ENCODE measurements at regions not wholly inside any gene's neighbourhood (a gene's known extent, or its start where the extent isn't known, plus 50 kb on each side); places are given as distances from the start of the nearest gene placed in this dataset.

DNA sequence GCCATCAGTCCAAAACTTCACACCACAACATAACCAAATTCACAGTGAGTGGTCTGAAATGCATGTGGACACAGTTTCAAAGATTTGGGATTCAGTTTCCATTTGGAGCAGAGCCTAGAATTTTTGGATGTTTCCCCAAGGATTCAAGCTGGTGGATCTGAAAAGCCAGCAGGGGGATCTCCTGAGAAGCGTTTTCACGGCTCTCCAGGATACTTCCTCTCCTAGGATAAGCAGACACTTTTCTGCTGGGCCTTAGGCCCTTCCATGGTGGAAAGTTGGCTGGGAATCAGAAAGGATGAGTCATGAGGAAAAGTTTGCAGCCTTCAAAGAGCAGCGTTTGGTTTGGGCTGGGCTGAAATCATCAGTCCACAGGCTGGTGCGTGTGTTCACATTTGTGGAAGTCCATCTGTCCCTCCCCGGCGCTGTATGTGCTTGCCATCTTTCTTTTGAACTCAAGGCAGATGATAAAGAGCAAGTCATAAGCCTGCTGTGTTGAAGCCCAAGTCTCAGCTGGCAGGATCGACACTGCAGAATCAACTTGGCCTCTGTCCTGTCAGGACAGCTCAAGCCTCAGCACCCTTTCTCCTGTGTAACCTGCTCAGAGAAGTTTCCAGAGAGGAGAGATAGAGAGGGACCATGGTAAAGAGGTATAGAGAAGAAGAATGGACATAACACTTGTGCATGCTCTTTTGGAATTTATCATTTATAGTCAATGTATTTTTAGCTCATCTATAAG is 152.6 kb upstream of the MSX2 start:
- DNase-seq (ENCODE audit: low spot score): no peak
- TF ChIP-seq EZH2phosphoT487 (IDR thresholded peaks at IDR 0.05; ENCODE audit: borderline replicate concordance, low read depth, low read length): no peak
- TF ChIP-seq, protein P1, sequence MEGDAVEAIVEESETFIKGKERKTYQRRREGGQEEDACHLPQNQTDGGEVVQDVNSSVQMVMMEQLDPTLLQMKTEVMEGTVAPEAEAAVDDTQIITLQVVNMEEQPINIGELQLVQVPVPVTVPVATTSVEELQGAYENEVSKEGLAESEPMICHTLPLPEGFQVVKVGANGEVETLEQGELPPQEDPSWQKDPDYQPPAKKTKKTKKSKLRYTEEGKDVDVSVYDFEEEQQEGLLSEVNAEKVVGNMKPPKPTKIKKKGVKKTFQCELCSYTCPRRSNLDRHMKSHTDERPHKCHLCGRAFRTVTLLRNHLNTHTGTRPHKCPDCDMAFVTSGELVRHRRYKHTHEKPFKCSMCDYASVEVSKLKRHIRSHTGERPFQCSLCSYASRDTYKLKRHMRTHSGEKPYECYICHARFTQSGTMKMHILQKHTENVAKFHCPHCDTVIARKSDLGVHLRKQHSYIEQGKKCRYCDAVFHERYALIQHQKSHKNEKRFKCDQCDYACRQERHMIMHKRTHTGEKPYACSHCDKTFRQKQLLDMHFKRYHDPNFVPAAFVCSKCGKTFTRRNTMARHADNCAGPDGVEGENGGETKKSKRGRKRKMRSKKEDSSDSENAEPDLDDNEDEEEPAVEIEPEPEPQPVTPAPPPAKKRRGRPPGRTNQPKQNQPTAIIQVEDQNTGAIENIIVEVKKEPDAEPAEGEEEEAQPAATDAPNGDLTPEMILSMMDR (conservative IDR thresholded peaks at IDR 0.05; ENCODE audit: low read length): no peak
- H4K20me1 ChIP-seq (ENCODE audit: insufficient read depth, low read length): no peaks in the 10 kb centered on the region
- no peaks in the 10 kb centered on the region for H3K79me2 ChIP-seq (ENCODE audit: insufficient read depth, low read depth, low read length)
- H3K4me1 ChIP-seq (ENCODE audit: insufficient read depth, low read length, poor library complexity, severe bottlenecking): no peaks in the 10 kb centered on the region
- H2AFZ ChIP-seq (ENCODE audit: low read length): no peak overlapping the region
- no peak overlapping the region for H3K4me3 ChIP-seq (ENCODE audit: low read depth, low read length, poor library complexity, severe bottlenecking)
- H3K9me2 ChIP-seq (ENCODE audit: insufficient read depth, low read length): no peaks in the 10 kb centered on the region
- H3K36me3 ChIP-seq (ENCODE audit: insufficient read depth, low read length): no peaks in the 10 kb centered on the region
- intact Hi-C loops (cut with micrococcal nuclease; ENCODE audit: unreplicated experiment): no loop called here
- H3K4me2 ChIP-seq (ENCODE audit: low read length): no peak overlapping the region
- CTCF ChIA-PET (ENCODE audit: unreplicated experiment): no interaction called here
- no peaks in the 10 kb centered on the region for H3K9me3 ChIP-seq (ENCODE audit: low read length)
- no TSS peak for BruUV-seq (replicated peaks)
- no peak overlapping the region for H3K27ac ChIP-seq (ENCODE audit: low read depth, low read length, poor library complexity, severe bottlenecking)
- POLR2A ChIA-PET: no interaction called here

DNA sequence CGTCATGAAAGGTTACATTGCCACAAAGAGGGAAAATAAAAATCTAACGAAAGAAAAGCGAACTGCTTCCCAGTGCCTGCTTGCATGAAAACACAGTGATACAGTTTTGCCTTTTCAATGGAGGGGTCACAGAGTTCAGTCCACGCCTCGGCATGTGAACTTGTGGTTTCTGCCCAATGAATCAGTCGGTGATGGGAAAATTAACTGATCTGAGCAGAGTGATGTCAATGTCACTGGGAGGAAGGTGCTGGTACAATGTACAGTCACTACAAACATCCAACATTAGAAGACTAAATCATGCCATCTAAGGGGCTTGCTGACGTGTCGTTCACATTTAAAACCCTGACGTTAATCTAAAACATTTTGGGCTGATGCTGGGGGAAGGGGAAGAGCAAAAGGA is 151.8 kb upstream of the MSX2 start:
- intact Hi-C loops (cut with micrococcal nuclease; ENCODE audit: unreplicated experiment): no loop called here
- DNase-seq (ENCODE audit: low spot score): no peak
- POLR2A ChIA-PET: no interaction called here
- H2AFZ ChIP-seq (ENCODE audit: low read length): no peak overlapping the region
- H3K4me1 ChIP-seq (ENCODE audit: insufficient read depth, low read length, poor library complexity, severe bottlenecking): no peaks in the 10 kb centered on the region
- no peaks in the 10 kb centered on the region for H4K20me1 ChIP-seq (ENCODE audit: insufficient read depth, low read length)
- H3K4me3 ChIP-seq (ENCODE audit: low read depth, low read length, poor library complexity, severe bottlenecking): no peak overlapping the region
- no peak overlapping the region for H3K27ac ChIP-seq (ENCODE audit: low read depth, low read length, poor library complexity, severe bottlenecking)
- H3K79me2 ChIP-seq (ENCODE audit: insufficient read depth, low read depth, low read length): no peaks in the 10 kb centered on the region
- CTCF ChIA-PET (ENCODE audit: unreplicated experiment): no interaction called here
- H3K36me3 ChIP-seq (ENCODE audit: insufficient read depth, low read length): no peaks in the 10 kb centered on the region
- no peak overlapping the region for H3K4me2 ChIP-seq (ENCODE audit: low read length)
- TF ChIP-seq, protein P1 (conservative IDR thresholded peaks at IDR 0.05; ENCODE audit: low read length): no peak
- TF ChIP-seq EZH2phosphoT487 (IDR thresholded peaks at IDR 0.05; ENCODE audit: borderline replicate concordance, low read depth, low read length): no peak
- no peaks in the 10 kb centered on the region for H3K9me2 ChIP-seq (ENCODE audit: insufficient read depth, low read length)
- no TSS peak for BruUV-seq (replicated peaks)
- no peaks in the 10 kb centered on the region for H3K9me3 ChIP-seq (ENCODE audit: low read length)

DNA sequence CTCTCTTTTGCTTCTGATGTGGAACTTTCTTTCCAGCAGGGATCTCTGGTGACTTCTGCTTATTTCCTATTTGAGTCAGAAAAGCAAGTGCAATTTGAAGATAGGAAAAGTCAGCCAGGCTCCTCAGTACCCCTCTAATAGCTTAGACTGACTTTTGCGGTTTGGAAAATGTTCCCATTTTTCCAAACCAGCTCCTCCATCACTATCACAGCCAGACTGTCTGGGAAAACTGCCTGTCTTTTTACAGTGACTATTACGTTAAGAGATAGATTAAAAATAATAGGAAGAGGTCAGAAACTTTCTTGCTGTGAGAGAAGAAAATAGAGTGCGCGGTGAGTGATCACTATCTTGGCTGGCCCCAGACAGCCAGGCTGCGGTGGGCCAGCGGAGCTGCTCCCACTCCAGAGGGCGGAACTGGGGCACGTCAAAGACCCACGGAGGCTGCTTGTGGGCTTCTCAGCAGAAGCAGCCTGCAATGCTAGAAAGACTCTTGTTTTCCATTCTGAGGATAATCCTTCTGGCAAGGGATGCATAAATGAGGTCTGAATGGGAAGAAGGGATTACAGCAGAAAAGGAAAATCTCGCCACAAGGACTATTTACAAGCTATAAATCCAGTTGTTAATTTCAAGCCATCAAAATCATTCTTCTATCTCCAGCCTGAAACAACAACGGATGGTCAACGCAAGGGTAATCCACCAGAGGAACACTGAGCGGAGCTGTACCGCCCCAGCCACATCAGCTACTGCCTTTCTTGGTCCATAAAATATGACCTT is 151.0 kb upstream of the MSX2 start:
- Histone ChIP-seq H4K20me1 (ENCODE audit: insufficient read depth, low read length) (no peaks in the 10 kb centered on the region), H2AFZ (ENCODE audit: low read length) (no peak overlapping the region), H3K4me1 (ENCODE audit: insufficient read depth, low read length, poor library complexity, severe bottlenecking) (no peaks in the 10 kb centered on the region), H3K9me3 (ENCODE audit: low read length) (no peaks in the 10 kb centered on the region), H3K4me2 (ENCODE audit: low read length) (no peak overlapping the region), H3K36me3 (ENCODE audit: insufficient read depth, low read length) (no peaks in the 10 kb centered on the region), H3K27ac (ENCODE audit: low read depth, low read length, poor library complexity, severe bottlenecking) (no peak overlapping the region), H3K9me2 (ENCODE audit: insufficient read depth, low read length) (no peaks in the 10 kb centered on the region), H3K4me3 (ENCODE audit: low read depth, low read length, poor library complexity, severe bottlenecking) (no peak overlapping the region), H3K79me2 (ENCODE audit: insufficient read depth, low read depth, low read length) (no peaks in the 10 kb centered on the region)
- no peak for DNase-seq (ENCODE audit: low spot score)
- CTCF ChIA-PET (ENCODE audit: unreplicated experiment): no interaction called here
- no TSS peak for BruUV-seq (replicated peaks)
- intact Hi-C loops (cut with micrococcal nuclease; ENCODE audit: unreplicated experiment): no loop called here
- TF ChIP-seq EZH2phosphoT487 (IDR thresholded peaks at IDR 0.05; ENCODE audit: borderline replicate concordance, low read depth, low read length): no peak
- TF ChIP-seq, protein P1 (conservative IDR thresholded peaks at IDR 0.05; ENCODE audit: low read length): no peak
- POLR2A ChIA-PET: no interaction called here

Measured in OCI-LY7 (cell line).